BJ (cell line): ENCODE measurements at regions not wholly inside any gene's neighbourhood (a gene's known extent, or its start where the extent isn't known, plus 50 kb on each side); places are given as distances from the start of the nearest gene placed in this dataset.

Source experiments
- CTCF ChIA-PET: fragments of 350-600 bp; formaldehyde crosslinking; extraction: SDS; loops from one replicate; lab custom pipeline; 2021; ENCODE audit warnings: antibody characterized with exemption, inconsistent platforms; lab: Yijun Ruan, JAX
- POLR2A ChIA-PET: fragments of 300-600 bp; sonication (Branson Sonifier 250); formaldehyde crosslinking; extraction: SDS; loops from one replicate; lab custom pipeline; 2021; ENCODE audit warnings: antibody characterized with exemption; lab: Charles Lee
- DNase-seq: peaks from one replicate; pipeline ENCODE4 v3.0.0-alpha.2; 2011; ENCODE audit warnings: low read depth
- H3K27me3 ChIP-seq: 2 replicates; pipeline ENCODE4 v1.6.0; 2011; ENCODE audit warnings: low read length; ENCODE audit not compliant: control insufficient read depth, insufficient read depth
- H3K36me3 ChIP-seq: 2 replicates; pipeline ENCODE4 v1.5.1; 2011; ENCODE audit warnings: low read length; ENCODE audit not compliant: control insufficient read depth, insufficient read depth
- H3K4me3 ChIP-seq: 2 replicates; pipeline ENCODE4 v1.5.1; 2011; ENCODE audit warnings: low read depth, mild to moderate bottlenecking, control low read depth, low read length
- CTCF ChIP-seq: IDR thresholded peaks from 2 replicates; pipeline ENCODE4 v1.5.1; 2011; ENCODE audit warnings: low read depth, mild to moderate bottlenecking, control low read depth, inconsistent platforms, low read length, moderate library complexity; ENCODE audit not compliant: insufficient read depth

DNA sequence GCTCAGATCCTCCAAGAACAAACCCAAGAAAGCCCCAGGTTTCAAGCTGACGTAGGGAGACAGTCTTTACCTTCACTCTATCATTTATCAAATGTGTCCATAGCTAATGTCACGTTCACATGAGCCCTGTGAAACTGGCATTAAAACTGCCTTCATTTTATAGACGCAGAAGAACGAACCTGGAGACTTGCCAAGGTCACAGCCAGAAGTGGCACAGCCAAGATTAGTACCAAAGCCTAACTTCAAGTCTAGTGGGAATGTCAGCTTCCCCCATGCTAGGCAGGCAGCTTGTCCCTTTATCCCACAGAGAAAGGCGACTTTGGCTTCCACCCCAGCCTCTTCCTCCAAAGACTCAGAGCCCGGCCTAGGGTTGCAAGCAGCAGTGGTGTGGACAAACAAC, 517.2 kb downstream of the SHQ1 start:
- H3K36me3 ChIP-seq = no peaks in the 10 kb centered on the region
- no peak for DNase-seq
- no peak overlapping the region for H3K4me3 ChIP-seq
- ChIA-PET CTCF (interaction anchor here (1.5 to 2.6 kb wide), 2 partner anchors 13 to 16 kb away, joined by 4 to 10 read pairs; no protein-coding TSS in a partner anchor), POLR2A (no interaction called here)
- TF ChIP-seq CTCF = no peak
- no peaks in the 10 kb centered on the region for H3K27me3 ChIP-seq

- Histone ChIP-seq H3K27me3 (no peaks in the 10 kb centered on the region; the same call in 1 of the 2 replicates), H3K4me3 (no peak overlapping the region), H3K36me3 (no peaks in the 10 kb centered on the region)
- TF ChIP-seq CTCF = no peak
- ChIA-PET POLR2A (no interaction called here), CTCF (interaction anchor here (0.9 to 2.6 kb wide), 2 partner anchors 11 to 21 kb away, joined by 4 to 10 read pairs; no protein-coding TSS in a partner anchor)
- DNase-seq = no peak
Observed at GRCh38 chr3:72329354-72329753, 518.9 kb downstream of the SHQ1 start.

GRCh38 chr3:72328755-72329277, 519.4 kb downstream of the SHQ1 start:
- TF ChIP-seq CTCF = no peak
- H3K4me3 ChIP-seq = no peak overlapping the region
- no peak for DNase-seq
- no peaks in the 10 kb centered on the region for H3K36me3 ChIP-seq
- POLR2A ChIA-PET = no interaction called here
- no peaks in the 10 kb centered on the region; the same call in 1 of the 2 replicates for H3K27me3 ChIP-seq
- CTCF ChIA-PET = interaction anchor here (0.9 to 1.4 kb wide), 2 partner anchors 11 to 21 kb away, joined by 3 to 4 read pairs; no protein-coding TSS in a partner anchor

- POLR2A ChIA-PET = no interaction called here
- TF ChIP-seq CTCF = no peak
- CTCF ChIA-PET = no interaction called here
Observed at GRCh38 chr3:72327008-72327407, 521.2 kb downstream of the SHQ1 start.

GRCh38 chr3:72324253-72324811, 523.9 kb downstream of the SHQ1 start:
- ChIA-PET CTCF (no interaction called here), POLR2A (no interaction called here)
- no peaks in the 10 kb centered on the region; the same call in 1 of the 2 replicates for H3K27me3 ChIP-seq
- H3K36me3 ChIP-seq = no peaks in the 10 kb centered on the region
- no peak for DNase-seq
- no peak for TF ChIP-seq CTCF
- H3K4me3 ChIP-seq = no peak overlapping the region

More at GRCh38 chr3:72327008-72327407, 521.2 kb downstream of the SHQ1 start:
- no peak for DNase-seq
- Histone ChIP-seq H3K27me3 (no peaks in the 10 kb centered on the region; the same call in 1 of the 2 replicates), H3K4me3 (no peak overlapping the region), H3K36me3 (no peaks in the 10 kb centered on the region)
